HG02642 (cell line): ENCODE measurements at regions not wholly inside any gene's neighbourhood (a gene's known extent, or its start where the extent isn't known, plus 50 kb on each side); places are given as distances from the start of the nearest gene placed in this dataset.
"Not testable (repeated sequence)": the region's sequence is repeated elsewhere in the genome, so short reads cannot be mapped to it uniquely, and the experiment has no call there.

Experiments
- ATAC-seq: cut with Tn5 transposase; IDR thresholded peaks from one replicate; pipeline ENCODE4 v1.9.1; 2021; ENCODE audit warnings: mild to moderate bottlenecking; ENCODE audit not compliant: unreplicated experiment, poor library complexity

DNA sequence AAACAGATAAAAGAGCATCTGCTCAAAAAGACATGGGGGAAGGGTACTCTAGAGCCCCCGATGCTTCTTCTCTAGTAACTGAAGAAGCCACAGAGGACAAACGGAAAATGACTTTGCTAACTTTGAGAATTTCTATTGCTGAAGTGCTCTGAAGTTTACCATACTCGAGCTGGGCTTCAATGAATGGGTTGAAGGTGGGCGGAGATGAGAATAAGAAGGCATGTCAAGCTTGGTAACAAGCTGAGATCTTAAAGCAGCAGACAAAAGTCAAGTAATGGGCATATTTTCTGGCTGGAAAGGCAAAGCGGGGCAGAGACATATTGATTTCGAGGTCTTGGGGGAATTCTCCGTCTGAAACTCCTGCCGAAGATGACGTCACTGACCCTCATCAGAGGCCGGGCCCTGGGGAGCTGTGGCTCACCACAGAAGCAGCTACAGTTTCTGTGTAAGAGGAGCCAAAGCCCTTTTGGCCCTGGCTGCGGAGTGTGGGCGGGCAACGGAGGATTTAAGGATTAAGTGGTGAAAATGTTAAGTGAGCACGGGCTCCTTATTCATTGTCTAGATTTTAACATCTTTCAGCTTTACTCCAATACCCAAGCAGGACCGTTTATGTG, 115.8 kb upstream of the SLIT3 start:
- ATAC-seq, result peak; percentile 85

DNA sequence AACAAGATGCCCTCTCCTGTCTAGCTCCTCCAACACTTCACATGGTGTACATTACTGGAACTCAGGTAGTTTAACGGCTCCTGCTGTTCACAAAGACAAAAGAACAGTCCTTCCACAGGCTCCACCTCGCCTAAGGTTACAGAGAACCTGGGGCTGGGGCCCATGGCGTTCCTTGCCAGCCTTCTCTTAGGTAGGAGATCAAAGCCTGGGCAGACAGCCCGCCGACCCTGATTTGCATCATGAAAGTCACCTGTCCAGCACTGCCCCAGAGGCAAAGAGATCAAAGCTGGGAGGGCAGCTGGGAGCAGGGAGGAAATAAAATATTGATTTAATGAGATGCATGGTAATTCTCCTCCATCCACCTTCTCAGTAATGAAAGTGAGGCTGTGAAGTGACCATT, 115.0 kb upstream of the SLIT3 start:
- no peak for ATAC-seq

DNA sequence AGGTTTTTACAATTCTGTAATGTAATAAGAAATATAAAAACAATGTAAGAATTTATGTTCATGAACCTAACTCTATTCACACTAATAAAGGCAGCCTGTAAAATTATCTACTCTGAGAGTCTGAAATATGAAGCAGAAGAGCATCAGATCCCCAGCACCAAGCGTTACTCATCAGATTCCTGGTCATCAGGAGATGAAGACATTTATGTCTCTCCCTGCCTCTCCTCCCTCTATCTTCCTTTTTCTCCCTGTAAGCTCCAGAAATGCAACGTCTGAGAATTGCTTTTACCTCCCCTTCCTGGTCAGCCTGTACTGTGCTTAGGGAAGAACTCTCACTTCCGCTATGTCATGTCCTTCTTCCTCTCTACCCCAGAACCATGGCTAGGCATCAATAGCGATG, 114.4 kb upstream of the SLIT3 start:
- no peak for ATAC-seq

DNA sequence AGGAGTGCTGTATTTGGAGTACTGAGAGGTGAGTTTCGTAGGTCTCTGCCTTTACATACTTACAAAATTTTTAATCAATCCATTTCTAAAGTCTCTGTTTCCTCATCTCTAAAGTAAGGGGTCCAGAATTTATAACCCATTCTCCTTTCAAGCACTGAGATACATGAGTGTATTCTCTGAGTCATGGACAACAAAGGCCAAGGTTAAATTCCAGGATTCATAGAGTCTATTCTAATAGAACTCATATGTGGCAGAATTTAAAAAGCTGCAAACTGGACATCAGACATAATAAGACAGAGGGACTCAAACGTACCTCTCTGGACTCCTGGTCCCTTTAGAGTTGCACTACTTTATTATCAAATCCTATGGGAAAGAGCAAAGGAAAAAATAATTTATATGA, 112.5 kb upstream of the SLIT3 start:
- no peak for ATAC-seq

DNA sequence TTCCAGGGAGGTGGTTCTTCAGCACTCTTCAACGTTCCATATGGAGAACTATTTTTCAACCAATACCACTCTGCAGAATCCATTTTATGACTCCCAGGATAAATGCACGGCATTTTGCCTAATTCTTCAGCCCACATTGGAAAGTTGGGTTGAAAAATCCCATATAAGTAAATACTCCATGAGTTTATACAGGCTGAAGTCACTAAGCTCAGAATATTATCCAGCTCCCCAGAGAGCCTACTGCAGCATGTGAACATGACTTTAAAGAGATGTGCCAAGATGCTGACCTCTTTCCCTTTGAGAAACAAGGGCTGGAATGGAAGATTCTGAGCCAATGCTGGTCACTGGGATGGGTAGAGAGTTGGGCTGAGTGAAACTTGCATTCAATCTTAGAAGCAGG, 111.9 kb upstream of the SLIT3 start:
- no peak for ATAC-seq

DNA sequence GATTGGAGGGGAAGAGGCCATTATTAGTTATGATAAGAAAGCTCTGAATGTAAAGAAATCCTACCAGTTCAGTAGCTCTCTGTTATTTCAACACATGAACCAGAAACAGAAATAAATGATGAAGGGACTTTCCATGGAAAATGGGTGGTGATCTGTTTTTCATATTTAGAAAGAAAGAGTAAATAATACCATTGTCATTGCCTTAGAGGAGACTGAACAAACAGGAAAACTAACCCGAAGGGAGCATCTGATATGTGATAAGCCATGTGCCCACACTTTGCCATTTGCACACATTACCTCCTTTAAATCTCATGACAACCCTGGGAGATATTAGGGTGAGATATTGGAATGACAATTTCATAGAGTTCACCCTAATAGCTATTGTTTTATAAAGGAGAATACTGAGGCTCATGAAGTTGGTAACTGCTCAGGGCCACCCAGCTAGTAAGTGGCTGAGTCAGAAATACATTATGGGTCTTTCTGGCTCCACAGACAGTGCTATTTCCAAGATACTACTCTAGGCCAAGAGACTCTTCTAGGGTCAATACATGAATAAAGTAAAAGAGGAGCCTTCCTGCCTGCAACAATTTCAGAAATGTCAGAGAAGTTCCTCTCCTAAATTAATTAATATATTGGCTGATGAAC, 111.0 kb upstream of the SLIT3 start:
- no peak for ATAC-seq

DNA sequence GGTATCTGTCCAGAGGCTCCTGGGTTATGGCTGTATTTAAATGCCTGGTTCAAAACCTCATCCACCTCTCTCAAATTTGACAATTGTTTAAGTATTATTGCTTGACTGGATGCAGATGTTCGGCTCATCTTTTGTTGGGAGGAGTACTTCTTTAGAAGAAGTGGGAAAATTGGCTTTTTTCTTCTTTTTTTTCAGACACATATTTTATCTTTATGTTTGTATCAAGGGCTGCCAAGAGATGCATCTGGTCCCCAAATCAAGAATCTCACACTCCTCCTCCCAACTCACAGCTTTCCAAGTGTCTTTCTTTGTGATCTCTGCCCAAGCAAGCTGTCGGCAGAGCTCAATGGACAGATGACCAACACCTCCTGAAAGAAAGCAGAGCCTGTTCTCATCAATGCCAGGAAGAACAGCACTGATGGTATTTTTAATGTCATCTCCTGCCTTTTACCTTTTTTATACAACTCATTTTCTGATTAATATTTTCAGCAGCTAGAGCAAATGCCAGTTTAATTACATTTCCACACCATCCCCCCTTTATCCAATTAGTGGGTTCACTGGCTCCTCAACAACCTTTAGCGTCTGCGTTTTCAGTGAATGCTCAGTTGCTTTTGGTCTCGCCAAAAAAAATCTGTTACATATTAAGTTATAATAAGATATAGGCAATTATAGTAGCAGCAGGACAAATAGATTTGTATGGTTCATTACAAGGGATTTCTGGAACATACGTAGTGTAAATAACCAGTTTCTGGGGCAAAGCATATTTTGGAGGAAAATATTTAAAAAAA, 110.3 kb upstream of the SLIT3 start:
- no peak for ATAC-seq

DNA sequence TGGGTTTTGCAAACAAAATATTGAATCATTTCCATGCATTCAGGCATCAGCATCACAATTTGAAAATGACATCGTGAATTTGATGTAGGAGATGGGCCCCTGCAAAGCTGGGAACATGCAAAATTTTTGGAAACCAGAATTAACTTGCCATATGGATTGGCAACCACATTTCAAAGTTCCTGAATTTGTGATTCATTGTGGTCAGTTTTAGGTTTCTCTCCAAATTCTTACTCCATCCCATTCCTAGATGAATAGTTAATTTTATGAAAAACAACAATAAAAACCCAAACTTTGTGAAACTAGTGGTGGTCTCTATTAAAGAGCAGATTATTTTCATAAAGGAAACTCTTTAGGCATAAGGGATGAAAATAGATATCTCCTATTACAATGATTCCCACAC, 107.8 kb upstream of the SLIT3 start:
- no peak for ATAC-seq

DNA sequence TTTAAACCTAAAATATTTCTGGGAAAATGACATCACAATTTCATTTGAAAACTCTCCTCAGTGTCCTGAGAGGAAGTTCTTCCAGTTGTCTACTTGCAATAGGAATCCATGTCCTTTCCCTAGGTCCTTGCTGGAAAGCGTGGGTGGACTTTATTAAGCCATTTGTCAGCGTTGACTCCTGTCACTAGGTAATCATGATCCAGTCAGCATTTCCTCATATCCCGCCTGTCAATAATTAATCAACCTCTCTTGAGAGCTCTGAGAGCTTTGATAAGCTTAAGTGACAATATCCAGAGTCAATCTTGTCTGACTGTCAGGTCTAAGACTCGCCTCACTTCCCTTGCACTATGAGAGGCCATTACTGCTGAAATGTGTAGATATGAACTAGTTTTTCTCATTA, 107.2 kb upstream of the SLIT3 start:
- no peak for ATAC-seq

DNA sequence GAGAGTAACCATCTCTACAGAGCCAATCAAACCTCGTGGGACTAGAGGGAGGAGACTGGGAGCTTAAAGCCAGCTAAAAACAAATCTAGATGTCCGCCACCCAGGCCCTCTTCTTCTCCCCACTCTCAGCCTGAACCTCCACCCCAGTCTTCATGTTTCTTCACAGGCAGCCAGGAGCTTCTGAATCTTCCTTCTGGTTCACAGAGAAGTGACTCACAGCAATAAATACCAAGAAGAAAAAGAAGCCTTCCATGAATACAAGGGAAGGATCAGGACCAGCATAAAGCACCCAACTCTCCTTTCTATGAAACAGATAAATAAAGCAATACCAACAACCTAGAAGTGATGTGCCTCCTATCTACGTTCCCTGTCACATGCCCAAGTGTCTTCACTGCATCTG, 103.3 kb upstream of the SLIT3 start:
- no peak for ATAC-seq

DNA sequence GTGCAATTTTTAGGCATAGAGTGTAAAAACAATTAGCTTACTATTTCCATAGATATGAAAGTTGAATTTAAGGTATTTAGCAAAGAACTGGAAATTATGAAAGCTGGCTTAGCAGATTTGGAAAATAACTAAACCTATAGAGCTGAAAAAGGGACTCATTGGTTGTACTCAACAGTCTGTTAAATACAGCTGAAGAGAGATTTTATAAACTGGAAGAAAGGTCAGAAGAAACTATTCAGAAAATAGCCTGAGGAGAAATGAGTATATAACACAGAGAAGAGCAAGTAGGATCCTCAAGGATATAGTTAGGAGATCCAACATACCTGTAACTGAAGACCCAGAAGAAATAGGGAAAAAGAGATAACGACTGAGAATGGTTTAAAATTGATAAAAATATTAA, 97.6 kb upstream of the SLIT3 start:
- no peak for ATAC-seq

DNA sequence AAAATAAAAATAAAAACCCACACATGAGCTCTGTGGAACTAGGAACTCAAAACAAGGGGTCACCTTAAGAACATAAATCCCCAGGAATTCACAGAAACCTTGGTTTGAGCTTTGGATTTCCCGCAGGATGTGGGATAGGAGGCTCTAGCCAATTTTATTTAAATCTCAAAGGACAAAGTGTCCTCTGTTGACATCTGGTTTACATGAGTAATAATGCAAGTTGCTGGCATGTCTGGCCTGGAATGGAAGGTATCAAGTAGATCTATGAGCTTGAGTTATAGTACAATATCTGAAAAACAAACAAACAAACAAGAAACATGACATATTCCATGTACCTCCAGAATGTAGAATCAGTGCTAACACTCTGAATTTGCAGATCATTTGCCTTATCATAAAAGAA, 94.2 kb upstream of the SLIT3 start:
- no peak for ATAC-seq

DNA sequence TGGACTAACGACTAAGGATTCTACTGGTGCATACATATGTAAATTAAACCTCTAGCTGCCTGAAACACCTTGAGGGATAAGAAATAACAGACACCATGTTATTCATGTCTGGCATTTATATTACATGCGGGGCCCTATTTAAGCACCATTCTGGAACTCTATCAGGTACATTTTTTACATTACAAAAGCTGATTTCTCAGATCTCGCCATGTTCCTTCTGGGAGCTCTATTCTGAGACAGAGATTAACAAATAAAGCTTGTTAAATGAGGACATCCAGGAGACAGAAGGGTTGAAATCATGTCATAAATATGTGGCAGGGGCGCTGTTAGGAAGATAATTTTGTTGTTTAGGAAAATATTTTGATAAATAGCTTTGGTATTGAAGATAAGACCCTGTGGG, 93.4 kb upstream of the SLIT3 start:
- no peak for ATAC-seq

DNA sequence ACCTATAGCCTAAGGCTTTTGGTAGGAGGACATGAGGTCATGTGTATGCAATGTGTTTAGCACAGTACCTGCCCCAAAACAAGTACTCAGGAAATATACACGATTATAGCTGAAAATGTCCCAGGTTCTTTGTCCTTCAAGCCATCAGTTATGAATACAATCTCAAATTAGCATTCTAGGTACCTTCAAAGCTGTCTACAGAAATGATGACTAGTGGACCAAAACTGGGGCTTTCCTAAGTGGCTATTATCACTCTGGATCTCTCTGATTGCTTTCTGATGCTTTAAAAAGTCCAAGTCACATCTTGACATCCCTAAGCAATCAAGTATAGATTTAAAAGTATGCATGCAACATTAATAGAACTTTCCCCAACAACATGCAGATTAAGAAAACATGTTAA, 93.0 kb upstream of the SLIT3 start:
- no peak for ATAC-seq

DNA sequence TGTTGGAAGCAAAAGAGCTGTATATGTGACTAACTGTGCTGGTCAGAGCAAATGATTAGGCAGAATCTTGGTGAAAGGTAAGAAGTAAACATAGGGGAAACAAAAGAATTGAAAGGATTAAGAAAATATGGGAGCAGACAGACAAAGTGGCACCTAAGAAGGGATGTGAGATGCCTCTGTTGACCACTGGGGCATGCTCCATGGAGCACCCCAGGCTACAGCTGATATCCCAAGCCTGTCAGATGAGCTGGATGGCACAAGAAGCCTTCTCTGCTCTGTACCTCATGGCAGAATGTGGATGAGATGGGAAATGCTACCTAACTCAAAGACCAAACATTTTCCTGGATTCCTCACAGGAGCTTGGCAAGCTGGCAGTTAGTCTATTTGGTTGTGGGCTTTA, 89.3 kb upstream of the SLIT3 start:
- no peak for ATAC-seq

DNA sequence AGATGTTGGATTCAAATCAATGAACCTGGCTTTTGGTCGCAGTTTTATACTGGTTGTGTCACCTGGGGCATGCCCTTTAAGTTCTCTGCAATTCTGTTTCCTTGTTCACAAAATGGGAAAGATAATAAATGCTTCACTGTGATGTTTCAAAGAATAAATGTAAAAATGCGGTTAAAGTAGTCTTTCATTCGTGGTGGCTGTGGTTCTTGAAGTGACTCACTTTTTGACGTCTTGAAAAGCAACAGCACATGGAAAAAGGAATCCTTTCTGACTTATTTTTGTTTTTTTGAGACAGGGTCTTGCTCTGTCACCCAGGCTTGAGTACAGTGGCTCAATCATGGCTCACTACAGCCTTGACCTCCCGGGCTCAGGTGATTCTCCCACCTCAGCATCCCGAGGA, 88.4 kb upstream of the SLIT3 start:
- ATAC-seq, result no peak

DNA sequence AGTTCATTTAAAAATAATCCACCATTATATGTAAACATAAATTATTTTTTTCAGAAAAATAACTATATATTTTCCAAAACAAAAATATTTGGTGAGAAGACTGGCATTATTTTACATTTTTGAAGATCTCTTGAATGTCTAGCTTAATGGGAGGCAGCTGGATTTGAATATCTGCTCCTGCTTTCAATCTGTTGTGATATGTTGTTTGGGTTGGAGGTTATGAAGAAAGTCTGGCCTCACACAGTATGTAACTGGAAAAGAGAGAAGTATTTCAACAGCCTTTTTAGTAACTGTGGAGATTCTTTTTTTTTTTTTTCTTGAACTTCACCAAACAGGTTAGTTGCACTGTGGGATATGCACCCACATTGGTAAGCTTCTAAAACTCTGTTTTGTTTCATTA, 84.7 kb upstream of the SLIT3 start:
- ATAC-seq, result no peak

DNA sequence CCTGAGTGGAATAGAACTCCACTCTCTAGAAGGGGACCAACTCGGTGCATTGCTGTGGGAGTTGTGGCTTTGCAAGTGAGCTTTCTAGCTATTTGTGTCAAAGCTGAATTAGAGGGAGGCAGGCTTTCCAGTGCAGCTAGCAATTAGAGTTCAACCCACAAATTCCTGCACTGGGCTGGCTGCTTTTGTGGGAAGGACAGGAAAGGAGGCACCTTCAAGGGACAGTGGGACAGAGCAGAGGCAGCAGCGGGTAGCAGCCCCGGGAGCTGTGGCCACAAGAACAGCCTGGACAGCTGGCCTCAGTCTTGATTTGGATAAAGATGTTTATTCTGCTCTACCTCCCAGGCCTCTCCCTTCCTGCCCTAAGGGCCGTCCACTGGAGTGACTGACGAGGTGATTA, 83.7 kb upstream of the SLIT3 start:
- no peak for ATAC-seq

DNA sequence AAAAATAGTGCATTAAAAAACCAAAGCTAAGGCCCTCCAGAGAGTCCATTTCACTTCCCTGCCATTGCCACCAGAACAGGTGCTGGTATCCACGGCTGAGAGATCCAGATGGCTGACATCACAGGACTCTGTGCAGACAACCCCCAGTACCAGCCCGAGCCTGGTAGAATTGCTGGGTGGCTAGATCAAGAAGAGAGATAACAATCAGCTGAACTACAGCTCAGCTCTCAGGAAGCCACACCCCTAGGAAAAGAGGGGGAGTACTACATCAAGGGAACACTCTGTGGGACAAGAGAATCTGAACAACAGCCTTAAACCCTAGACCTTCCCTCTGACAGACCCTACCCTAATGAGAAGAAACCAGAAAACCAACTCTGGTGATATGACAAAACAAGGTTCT, 73.8 kb upstream of the SLIT3 start:
- no peak for ATAC-seq

DNA sequence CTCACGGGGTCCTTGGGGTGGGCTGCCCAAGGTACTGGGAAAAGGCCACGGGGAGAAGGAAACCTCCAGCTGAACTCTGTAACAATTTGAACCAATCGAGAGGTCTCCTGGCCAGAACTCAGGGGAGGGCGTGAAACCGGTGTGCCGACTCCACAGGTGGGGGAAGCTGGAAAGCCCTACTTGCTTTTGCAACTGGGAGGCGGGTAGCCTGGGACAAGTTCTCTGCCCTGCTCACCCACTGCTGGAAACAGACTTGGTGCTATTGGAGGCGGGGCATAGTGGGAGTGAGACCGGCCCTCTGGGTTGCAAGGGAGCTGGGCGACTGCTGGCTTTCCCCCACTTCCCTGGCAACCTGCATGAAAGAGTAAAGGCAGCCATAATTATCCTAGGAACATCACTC, 73.2 kb upstream of the SLIT3 start:
- no peak for ATAC-seq

DNA sequence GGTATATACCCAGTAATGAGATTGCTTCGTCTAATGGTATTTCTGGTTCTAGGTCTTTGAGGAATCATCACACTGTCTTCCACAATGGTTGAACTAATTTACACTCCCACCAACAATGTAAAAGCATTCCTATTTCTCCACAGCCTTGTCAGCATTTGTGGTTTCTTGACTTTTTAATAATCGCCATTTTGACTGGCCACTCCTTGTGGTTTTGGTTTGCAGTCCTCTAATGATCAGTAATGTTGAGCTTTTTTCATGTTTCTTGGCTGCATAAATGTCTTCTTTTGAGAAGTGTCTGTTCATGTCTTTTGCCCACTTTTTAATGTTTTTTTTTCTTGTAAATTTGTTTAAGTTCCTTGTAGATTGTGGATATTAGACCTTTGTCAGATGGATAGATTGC, 70.9 kb upstream of the SLIT3 start:
- ATAC-seq, result not testable (repeated sequence)

DNA sequence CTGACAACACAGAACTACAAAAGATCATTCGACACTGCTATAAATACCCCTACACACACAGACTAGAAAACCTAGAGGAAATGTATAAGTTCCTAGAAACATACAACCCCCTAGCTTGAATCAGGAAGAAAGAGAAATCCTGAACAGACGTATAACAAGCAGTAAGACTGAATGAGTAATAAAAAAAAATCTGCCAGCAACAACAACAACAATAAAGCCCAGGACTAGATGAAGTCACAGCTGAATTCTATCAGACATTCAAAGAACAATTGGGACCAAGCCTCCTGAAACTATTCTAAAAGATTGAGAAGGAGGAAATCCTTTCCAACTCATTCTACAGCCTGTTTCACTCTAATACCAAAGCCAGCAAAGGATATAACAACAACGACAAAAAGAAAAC, 68.2 kb upstream of the SLIT3 start:
- ATAC-seq, result no peak
